GM23338 (cell line): ENCODE measurements at regions not wholly inside any gene's neighbourhood (a gene's known extent, or its start where the extent isn't known, plus 50 kb on each side); places are given as distances from the start of the nearest gene placed in this dataset.

Experiments used
- ATAC-seq: fragments of 200-7000 bp; cut with Tn5 transposase; 3 replicates; pipeline ENCODE4 v1.9.1; 2020
- DNase-seq: peaks from one replicate; pipeline ENCODE4 v3.0.0-alpha.2; 2015; ENCODE audit warnings: low spot score
- H2AFZ ChIP-seq: fragments of 200-600 bp; sonication (generic); 2 replicates; pipeline ENCODE4 v1.8.0; 2016; ENCODE audit warnings: antibody characterized with exemption, mild to moderate bottlenecking, moderate library complexity
- H3F3A ChIP-seq: fragments of 200-600 bp; sonication (generic); replicated peaks from 2 replicates; pipeline ENCODE4 v1.8.0; 2017; ENCODE audit warnings: antibody characterized with exemption, mixed run types, low read depth
- H3K27ac ChIP-seq: fragments of 200-600 bp; sonication (generic); 2 replicates; pipeline ENCODE4 v1.6.1; 2016; ENCODE audit warnings: low read depth
- H3K27me3 ChIP-seq: fragments of 200-600 bp; sonication (generic); 2 replicates; pipeline ENCODE4 v1.8.0; 2016; ENCODE audit warnings: mild to moderate bottlenecking, mixed run types, moderate library complexity; ENCODE audit not compliant: insufficient read depth
- H3K36me3 ChIP-seq: fragments of 200-600 bp; sonication (generic); 2 replicates; pipeline ENCODE4 v1.8.0; 2016; ENCODE audit warnings: mild to moderate bottlenecking; ENCODE audit not compliant: insufficient read depth
- H3K4me1 ChIP-seq: fragments of 200-600 bp; sonication (generic); 2 replicates; pipeline ENCODE4 v1.8.0; 2016; ENCODE audit warnings: mild to moderate bottlenecking, moderate library complexity; ENCODE audit not compliant: insufficient read depth
- H3K4me2 ChIP-seq: fragments of 200-600 bp; sonication (generic); 2 replicates; pipeline ENCODE4 v1.7.1; 2017; ENCODE audit warnings: mixed run types
- H3K4me3 ChIP-seq: fragments of 200-600 bp; sonication (generic); 2 replicates; pipeline ENCODE4 v1.6.1; 2016; ENCODE audit warnings: mixed run types
- H3K79me2 ChIP-seq: fragments of 200-600 bp; sonication (generic); replicated peaks from 2 replicates; pipeline ENCODE4 v1.8.0; 2017; ENCODE audit warnings: mild to moderate bottlenecking; ENCODE audit not compliant: insufficient read depth
- H3K9me2 ChIP-seq: fragments of 200-600 bp; sonication (generic); 2 replicates; pipeline ENCODE4 v1.8.0; 2017; ENCODE audit not compliant: insufficient read depth
- H4K20me1 ChIP-seq: fragments of 200-600 bp; sonication (generic); replicated peaks from 2 replicates; pipeline ENCODE4 v1.8.0; 2017; ENCODE audit warnings: mild to moderate bottlenecking; ENCODE audit not compliant: insufficient read depth
- H3K27ac Mint-ChIP-seq: 2 replicates; pipeline ENCODE4 v1.8.0; 2020; ENCODE audit warnings: inconsistent platforms, mild to moderate bottlenecking, moderate library complexity, mixed read lengths
- H3K27me3 Mint-ChIP-seq: 3 replicates; pipeline ENCODE4 v1.8.0; 2022; ENCODE audit warnings: low read depth, mild to moderate bottlenecking, moderate library complexity, mixed read lengths, inconsistent platforms; ENCODE audit not compliant: insufficient read depth, poor library complexity
- H3K36me3 Mint-ChIP-seq: 3 replicates; pipeline ENCODE4 v1.8.0; 2021; ENCODE audit warnings: low read depth, mild to moderate bottlenecking, inconsistent platforms, moderate library complexity, mixed read lengths
- H3K4me1 Mint-ChIP-seq: 3 replicates; pipeline ENCODE4 v1.8.0; 2020; ENCODE audit warnings: mild to moderate bottlenecking, inconsistent platforms, mixed read lengths
- H3K4me3 Mint-ChIP-seq: 3 replicates; pipeline ENCODE4 v1.8.0; 2021; ENCODE audit warnings: moderate library complexity, mild to moderate bottlenecking, inconsistent platforms, mixed read lengths
- H3K9me3 Mint-ChIP-seq: 3 replicates; pipeline ENCODE4 v1.8.0; 2020; ENCODE audit warnings: moderate library complexity, mild to moderate bottlenecking, inconsistent platforms, mixed read lengths
- CREB1 ChIP-seq: fragments of 250-450 bp; sonication (Bioruptor Pico); IDR thresholded peaks from 2 replicates; pipeline ENCODE4 v1.5.0; 2020; ENCODE audit warnings: low read depth, mild to moderate bottlenecking, moderate library complexity
- EZH2 ChIP-seq: fragments of 200-600 bp; sonication (generic); IDR thresholded peaks from one replicate; pipeline ENCODE4 v1.8.0; 2017; ENCODE audit warnings: antibody characterized with exemption, mild to moderate bottlenecking, low read depth; ENCODE audit not compliant: unreplicated experiment
- EZH2phosphoT487 ChIP-seq: fragments of 200-600 bp; sonication (generic); IDR thresholded peaks from one replicate; pipeline ENCODE4 v1.8.1; 2018; ENCODE audit warnings: antibody characterized with exemption; ENCODE audit not compliant: unreplicated experiment
- ZNF114 ChIP-seq: fragments of 250-450 bp; sonication (Bioruptor Pico); IDR thresholded peaks from 2 replicates; pipeline ENCODE4 v1.5.0; 2020; ENCODE audit warnings: mild to moderate bottlenecking, moderate library complexity
- ZNF331 ChIP-seq: fragments of 250-450 bp; sonication (Bioruptor Pico); IDR thresholded peaks from 2 replicates; pipeline ENCODE4 v1.5.0; 2020; ENCODE audit warnings: low read depth, mild to moderate bottlenecking, moderate library complexity
- TF ChIP-seq, protein P1 (sequence below), 2 experiments: fragments of 200-600 bp in 1 of 2; sonication (generic) in 1 of 2; conservative IDR thresholded peaks; 2 replicates each; pipeline versions ENCODE4 v1.5.1 to v1.6.1; 2016 to 2017; ENCODE audit warnings: antibody characterized with exemption in 2 of 2, low read depth in 2 of 2, mild to moderate bottlenecking in 2 of 2, moderate library complexity in 1 of 2
- TF ChIP-seq, protein P2 (sequence below): IDR thresholded peaks from one replicate; pipeline ENCODE4 v1.6.1; 2018; ENCODE audit warnings: antibody characterized with exemption; ENCODE audit not compliant: unreplicated experiment
- TF ChIP-seq, protein P3 (sequence below): IDR thresholded peaks from 2 replicates; pipeline ENCODE4 v1.6.1; 2016; ENCODE audit warnings: antibody characterized with exemption

DNA sequence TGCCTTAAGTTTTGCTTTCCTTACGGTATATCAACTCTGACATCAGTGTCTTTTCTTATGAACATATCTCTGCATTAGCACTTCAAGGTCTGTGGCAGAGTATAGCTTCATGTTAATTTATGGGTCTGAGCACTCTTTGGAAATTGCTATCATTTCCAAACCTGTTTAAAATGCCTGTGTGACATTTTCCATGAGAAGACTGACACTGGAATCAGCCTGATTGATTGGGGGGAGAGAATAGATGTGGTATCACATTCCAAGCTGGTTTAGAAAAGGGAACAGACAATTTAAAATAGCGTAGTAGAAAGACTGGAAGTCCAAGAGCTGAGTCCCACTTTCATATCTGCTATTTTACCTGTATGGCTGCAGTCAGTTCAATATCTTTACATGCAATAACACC is 272.1 kb upstream of the CDH10 start (continued):
- no peak for TF ChIP-seq CREB1 (CRISPR knock-in tag)
- TF ChIP-seq ZNF331 (CRISPR knock-in tag) = no peak
- TF ChIP-seq, protein P1, sequence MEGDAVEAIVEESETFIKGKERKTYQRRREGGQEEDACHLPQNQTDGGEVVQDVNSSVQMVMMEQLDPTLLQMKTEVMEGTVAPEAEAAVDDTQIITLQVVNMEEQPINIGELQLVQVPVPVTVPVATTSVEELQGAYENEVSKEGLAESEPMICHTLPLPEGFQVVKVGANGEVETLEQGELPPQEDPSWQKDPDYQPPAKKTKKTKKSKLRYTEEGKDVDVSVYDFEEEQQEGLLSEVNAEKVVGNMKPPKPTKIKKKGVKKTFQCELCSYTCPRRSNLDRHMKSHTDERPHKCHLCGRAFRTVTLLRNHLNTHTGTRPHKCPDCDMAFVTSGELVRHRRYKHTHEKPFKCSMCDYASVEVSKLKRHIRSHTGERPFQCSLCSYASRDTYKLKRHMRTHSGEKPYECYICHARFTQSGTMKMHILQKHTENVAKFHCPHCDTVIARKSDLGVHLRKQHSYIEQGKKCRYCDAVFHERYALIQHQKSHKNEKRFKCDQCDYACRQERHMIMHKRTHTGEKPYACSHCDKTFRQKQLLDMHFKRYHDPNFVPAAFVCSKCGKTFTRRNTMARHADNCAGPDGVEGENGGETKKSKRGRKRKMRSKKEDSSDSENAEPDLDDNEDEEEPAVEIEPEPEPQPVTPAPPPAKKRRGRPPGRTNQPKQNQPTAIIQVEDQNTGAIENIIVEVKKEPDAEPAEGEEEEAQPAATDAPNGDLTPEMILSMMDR (conservative IDR thresholded peaks at IDR 0.05; ENCODE audit: low read depth in 2 of 2) = no peak
- TF ChIP-seq EZH2phosphoT487 = no peak
- TF ChIP-seq EZH2 = no peak
- no peak for TF ChIP-seq ZNF114

DNA sequence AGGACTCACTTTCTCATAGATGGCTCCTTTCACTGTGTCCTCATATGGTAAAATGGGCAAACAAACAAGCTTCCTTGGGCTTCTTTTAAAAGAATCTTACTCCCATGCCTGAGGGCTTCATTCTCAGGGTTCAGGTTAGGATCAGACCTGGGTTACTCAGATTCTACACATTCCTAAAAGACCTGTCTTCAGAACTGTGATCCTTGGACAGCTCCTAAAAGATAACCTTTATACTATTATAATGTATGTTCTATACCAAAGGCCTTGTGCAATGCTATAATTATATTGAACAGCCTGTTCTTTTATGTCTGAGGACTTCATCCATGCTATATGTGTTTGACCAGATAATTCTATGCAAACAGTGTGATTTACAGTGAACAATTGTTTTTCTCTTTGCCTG is 264.4 kb upstream of the CDH10 start:
- no peaks in the 10 kb centered on the region for H3K9me2 ChIP-seq
- H3K27me3 ChIP-seq = no peaks in the 10 kb centered on the region
- no peaks in the 10 kb centered on the region for H3K27me3 Mint-ChIP-seq
- no peak overlapping the region for H3K27ac Mint-ChIP-seq
- H3K36me3 ChIP-seq = no peaks in the 10 kb centered on the region
- H3K79me2 ChIP-seq = no peaks in the 10 kb centered on the region
- no peak overlapping the region for H2AFZ ChIP-seq
- no peaks in the 10 kb centered on the region for H3K36me3 Mint-ChIP-seq
- no peaks in the 10 kb centered on the region for H3K9me3 Mint-ChIP-seq
- no peak overlapping the region for H3K4me3 ChIP-seq
- no peak overlapping the region for H3K4me3 Mint-ChIP-seq
- no peak overlapping the region for H3K4me2 ChIP-seq
- no peaks in the 10 kb centered on the region for H4K20me1 ChIP-seq
- H3K4me1 Mint-ChIP-seq = peaks cover 3% of the 10 kb centered on the region; the same call in 1 of the 3 replicates
- no peak for ATAC-seq
- H3K4me1 ChIP-seq = no peaks in the 10 kb centered on the region
- TF ChIP-seq, protein P2, sequence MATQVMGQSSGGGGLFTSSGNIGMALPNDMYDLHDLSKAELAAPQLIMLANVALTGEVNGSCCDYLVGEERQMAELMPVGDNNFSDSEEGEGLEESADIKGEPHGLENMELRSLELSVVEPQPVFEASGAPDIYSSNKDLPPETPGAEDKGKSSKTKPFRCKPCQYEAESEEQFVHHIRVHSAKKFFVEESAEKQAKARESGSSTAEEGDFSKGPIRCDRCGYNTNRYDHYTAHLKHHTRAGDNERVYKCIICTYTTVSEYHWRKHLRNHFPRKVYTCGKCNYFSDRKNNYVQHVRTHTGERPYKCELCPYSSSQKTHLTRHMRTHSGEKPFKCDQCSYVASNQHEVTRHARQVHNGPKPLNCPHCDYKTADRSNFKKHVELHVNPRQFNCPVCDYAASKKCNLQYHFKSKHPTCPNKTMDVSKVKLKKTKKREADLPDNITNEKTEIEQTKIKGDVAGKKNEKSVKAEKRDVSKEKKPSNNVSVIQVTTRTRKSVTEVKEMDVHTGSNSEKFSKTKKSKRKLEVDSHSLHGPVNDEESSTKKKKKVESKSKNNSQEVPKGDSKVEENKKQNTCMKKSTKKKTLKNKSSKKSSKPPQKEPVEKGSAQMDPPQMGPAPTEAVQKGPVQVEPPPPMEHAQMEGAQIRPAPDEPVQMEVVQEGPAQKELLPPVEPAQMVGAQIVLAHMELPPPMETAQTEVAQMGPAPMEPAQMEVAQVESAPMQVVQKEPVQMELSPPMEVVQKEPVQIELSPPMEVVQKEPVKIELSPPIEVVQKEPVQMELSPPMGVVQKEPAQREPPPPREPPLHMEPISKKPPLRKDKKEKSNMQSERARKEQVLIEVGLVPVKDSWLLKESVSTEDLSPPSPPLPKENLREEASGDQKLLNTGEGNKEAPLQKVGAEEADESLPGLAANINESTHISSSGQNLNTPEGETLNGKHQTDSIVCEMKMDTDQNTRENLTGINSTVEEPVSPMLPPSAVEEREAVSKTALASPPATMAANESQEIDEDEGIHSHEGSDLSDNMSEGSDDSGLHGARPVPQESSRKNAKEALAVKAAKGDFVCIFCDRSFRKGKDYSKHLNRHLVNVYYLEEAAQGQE = peak; percentile 41
- TF ChIP-seq, protein P3, sequence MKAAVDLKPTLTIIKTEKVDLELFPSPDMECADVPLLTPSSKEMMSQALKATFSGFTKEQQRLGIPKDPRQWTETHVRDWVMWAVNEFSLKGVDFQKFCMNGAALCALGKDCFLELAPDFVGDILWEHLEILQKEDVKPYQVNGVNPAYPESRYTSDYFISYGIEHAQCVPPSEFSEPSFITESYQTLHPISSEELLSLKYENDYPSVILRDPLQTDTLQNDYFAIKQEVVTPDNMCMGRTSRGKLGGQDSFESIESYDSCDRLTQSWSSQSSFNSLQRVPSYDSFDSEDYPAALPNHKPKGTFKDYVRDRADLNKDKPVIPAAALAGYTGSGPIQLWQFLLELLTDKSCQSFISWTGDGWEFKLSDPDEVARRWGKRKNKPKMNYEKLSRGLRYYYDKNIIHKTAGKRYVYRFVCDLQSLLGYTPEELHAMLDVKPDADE = no peak
- H3K27ac ChIP-seq = no peak overlapping the region
- no peaks in the 10 kb centered on the region for H3F3A ChIP-seq
- DNase-seq = peak; percentile 32

DNA sequence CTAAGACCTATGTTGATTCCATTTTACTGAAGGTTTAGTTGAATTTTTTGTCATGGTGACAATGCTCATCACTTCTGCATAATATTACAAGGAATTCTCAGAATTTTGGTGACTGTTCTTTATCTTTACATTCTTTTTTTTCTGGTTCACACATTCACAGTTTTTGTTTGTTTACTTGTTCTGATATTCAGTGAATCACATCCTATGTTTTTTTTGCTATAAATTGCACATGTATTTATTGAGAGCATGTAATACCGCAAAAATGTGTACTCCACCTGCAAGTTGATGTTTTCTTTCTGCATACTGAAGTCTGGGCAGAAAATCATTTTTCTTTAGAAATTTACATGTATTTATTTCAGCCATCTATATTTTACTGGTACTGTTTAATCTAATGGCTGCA is 261.9 kb upstream of the CDH10 start:
- Histone ChIP-seq H3K79me2 (no peaks in the 10 kb centered on the region), H3K9me2 (no peaks in the 10 kb centered on the region), H3K36me3 (no peaks in the 10 kb centered on the region), H3F3A (no peaks in the 10 kb centered on the region), H2AFZ (no peak overlapping the region), H3K27ac (no peak overlapping the region), H3K4me2 (no peak overlapping the region), H3K4me3 (no peak overlapping the region), H3K4me1 (no peaks in the 10 kb centered on the region), H3K27me3 (no peaks in the 10 kb centered on the region), H4K20me1 (no peaks in the 10 kb centered on the region)
- Mint-ChIP-seq H3K36me3 (no peaks in the 10 kb centered on the region), H3K27me3 (no peaks in the 10 kb centered on the region), H3K4me1 (peaks cover 3% of the 10 kb centered on the region; the same call in 1 of the 3 replicates), H3K27ac (no peak overlapping the region), H3K9me3 (no peaks in the 10 kb centered on the region), H3K4me3 (no peak overlapping the region)
- DNase-seq = no peak
- no peak for ATAC-seq
- TF ChIP-seq EZH2 (no peak), ZNF331 (CRISPR knock-in tag) (no peak)
- TF ChIP-seq, protein P3 = no peak
